Left cardiac atrium (tissue), 4 donors: ENCODE measurements at regions not wholly inside any gene's neighbourhood (a gene's known extent, or its start where the extent isn't known, plus 50 kb on each side); places are given as distances from the start of the nearest gene placed in this dataset.

Experiments used
- ATAC-seq, 2 donors: fragments of 200-7000 bp; cut with Tn5 transposase; one replicate each; pipeline ENCODE4 v1.9.1; 2020; ENCODE audit warnings: mild to moderate bottlenecking in 2 of 2, moderate library complexity in 2 of 2
- DNase-seq: peaks from one replicate; pipeline ENCODE4 v3.0.0-alpha.2; 2020
- intact Hi-C, 2 donors: fragments of 100-400 bp; cut with DNase I; formaldehyde crosslinking; loops; one replicate each; pipeline versions ENCODE4 v1.14.1 to v1.15.1; 2022 to 2023
- donor health status: DM: no; HTN: yes; CAD: no.
- donor health status: DM: no; HTN: yes; CAD: no; lungs with severe emphysema.
- donor health status: DM: yes; HTN: yes; CAD: no.
- donor health status: Dilated cardiomyopathy.

GRCh38 chr11:116207421-116208141, 565.2 kb downstream of the BUD13 start:
- intact Hi-C loops: no loop called here
- DNase-seq (no peak), ATAC-seq (peak in 1 of 2 donors; percentile 12)

- intact Hi-C loops: no loop called here
- DNase-seq: no peak
- ATAC-seq: no peak
Observed at GRCh38 chr11:116207019-116207418, 565.8 kb downstream of the BUD13 start.

- intact Hi-C loops: no loop called here
- ATAC-seq: no peak
Observed at GRCh38 chr11:116202922-116203321, 569.9 kb downstream of the BUD13 start.

GRCh38 chr11:116200564-116200963, 572.2 kb downstream of the BUD13 start:
- ATAC-seq: no peak
- intact Hi-C loops: no loop called here
- DNase-seq: no peak

More at GRCh38 chr11:116202922-116203321, 569.9 kb downstream of the BUD13 start:
- DNase-seq: no peak

GRCh38 chr11:116199182-116199581, 573.6 kb downstream of the BUD13 start:
- intact Hi-C loops: no loop called here
- no peak for DNase-seq
- peak; percentile 41 to 80 for ATAC-seq

DNA sequence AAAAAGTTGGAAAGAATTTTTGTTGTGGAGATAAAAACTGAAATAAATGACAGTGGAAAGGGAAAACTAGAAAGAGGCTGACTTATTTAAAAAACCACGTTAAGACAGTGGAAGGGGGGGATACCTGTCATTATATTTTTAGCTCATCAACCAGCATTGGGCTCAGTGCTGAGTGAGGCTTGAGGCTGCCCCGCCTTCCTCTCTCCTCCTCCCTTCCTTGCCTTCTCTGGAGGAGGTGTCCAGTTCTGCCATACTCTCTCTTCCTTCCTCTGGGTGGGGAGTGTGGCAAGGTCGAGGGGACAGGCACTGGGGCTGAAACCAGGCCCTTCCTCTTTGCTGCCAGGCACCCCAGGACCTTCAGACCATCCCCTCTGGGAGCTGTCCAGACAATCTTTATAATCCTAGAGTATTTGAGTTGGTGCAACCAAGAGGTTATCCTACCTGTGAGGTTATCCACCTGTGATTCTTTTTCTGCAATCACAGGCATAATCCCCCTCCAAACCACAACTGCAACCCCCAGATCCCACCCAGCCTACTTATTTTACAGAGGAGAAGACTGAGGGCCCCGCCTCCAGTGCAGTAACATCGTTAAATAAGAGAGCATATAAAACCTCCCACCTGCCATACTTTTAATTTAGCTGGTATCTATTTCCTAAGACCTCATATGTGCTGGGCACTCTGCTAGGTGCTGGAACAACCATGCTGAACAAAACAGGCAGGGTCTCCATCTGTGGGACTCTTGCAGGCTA, 578.5 kb downstream of the BUD13 start:
- peak in 1 of 2 donors; percentile 34 for ATAC-seq
- DNase-seq: no peak
- intact Hi-C loops: no loop called here

- no peak for DNase-seq
- peak; percentile 72 to 89 for ATAC-seq
- intact Hi-C loops: no loop called here
Observed at GRCh38 chr11:116193321-116194131, 579.3 kb downstream of the BUD13 start.

DNA sequence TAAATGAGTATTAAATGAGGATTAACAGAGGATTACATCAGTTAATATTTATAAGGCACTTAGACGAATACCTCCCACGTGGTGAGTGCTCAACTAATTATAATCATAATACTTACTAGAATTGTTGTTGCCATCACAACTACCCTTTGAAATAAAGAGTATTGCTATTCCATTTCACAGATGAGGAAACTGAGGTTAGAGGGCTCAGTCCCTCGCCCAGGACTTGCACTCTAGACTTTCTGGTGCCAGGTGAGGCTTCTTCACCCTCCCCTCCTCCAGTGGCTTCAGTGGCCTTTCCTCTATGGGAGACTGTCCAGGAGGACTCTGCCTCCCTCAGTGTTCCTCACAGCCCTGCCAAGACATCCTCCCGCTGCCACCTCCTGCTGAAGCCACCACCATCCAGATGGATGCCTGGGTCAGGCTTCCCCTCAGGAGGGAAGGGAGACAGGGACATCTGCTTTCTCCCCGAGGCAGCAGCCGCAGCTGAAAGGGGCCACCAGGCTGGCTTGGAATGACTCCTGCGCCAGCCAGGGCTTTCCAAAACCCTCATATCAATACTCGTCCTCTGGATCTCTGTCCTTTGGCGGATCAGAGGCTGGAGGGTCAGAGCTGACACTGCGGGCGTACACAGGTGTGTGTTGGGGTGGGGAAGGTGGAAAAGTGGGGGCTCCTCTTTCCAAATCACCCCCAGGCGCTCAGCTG, 580.1 kb downstream of the BUD13 start:
- intact Hi-C loops: no loop called here
- ATAC-seq (no peak), DNase-seq (no peak)

DNA sequence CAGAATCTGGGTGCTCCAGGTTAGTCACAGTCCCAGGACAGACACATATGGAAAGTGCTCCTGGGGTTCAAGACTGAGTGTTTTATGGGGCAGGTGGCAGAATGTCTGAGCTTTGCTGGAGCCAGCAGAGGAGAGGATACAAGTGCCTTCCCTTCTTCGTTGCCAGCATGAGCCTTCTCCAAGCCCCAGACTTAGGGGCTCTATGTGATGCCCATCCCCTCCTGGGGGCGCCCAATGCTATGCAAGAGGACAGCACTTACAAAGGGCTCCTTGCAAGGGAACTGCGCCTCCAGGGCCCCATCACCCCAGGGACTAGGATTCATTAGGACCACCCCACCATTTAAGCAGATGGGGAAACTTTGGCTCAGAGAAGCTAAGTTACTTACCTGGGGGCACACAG, 581.9 kb downstream of the BUD13 start:
- no peak for DNase-seq
- intact Hi-C loops: no loop called here
- ATAC-seq: no peak

DNA sequence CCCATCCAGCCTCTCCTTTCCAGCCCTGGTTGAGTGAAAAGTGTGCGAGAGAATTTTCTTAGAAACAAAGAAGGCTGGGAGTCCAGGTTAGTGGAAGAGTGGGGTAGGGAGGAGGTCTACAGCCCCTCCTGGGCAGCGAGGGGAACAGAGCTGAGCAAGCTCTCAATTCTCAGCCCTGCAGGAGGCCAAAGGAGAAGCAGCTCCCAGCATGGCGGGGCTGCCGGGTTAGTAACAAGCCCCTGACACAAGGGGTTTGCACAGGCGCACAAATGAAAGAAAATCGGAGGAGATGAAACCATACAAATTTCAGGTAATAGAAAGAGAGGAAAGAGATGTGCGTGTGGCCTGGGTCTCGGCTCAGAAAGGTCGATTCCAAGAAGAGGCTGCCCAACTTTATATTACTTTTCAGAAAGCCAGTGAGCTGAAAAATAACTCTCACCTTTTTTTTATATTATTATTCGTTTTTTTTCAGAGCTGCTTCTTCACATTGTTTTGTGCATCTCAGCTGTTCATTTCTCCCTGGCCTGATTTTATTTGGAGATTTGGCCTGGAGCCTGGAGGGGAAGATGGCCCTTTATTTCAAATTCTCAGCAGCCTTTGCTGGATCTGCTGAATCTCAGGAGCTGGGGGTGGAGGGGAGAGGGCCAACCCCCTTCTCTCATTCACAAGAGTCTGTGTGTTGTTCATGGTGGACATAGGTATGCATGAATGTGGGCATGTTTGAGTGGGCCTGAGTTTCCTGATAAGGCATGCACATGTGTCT, 583.2 kb downstream of the BUD13 start:
- ATAC-seq (no peak), DNase-seq (no peak)
- intact Hi-C loops: no loop called here

- ATAC-seq (no peak), DNase-seq (no peak)
Observed at GRCh38 chr11:116188350-116188749, 584.4 kb downstream of the BUD13 start.

GRCh38 chr11:116187026-116187425, 585.8 kb downstream of the BUD13 start:
- intact Hi-C loops: no loop called here
- ATAC-seq (no peak), DNase-seq (no peak)

More at GRCh38 chr11:116188350-116188749, 584.4 kb downstream of the BUD13 start:
- intact Hi-C loops: no loop called here

- DNase-seq (no peak), ATAC-seq (no peak)
Observed at GRCh38 chr11:116185551-116185950, 587.2 kb downstream of the BUD13 start.

DNA sequence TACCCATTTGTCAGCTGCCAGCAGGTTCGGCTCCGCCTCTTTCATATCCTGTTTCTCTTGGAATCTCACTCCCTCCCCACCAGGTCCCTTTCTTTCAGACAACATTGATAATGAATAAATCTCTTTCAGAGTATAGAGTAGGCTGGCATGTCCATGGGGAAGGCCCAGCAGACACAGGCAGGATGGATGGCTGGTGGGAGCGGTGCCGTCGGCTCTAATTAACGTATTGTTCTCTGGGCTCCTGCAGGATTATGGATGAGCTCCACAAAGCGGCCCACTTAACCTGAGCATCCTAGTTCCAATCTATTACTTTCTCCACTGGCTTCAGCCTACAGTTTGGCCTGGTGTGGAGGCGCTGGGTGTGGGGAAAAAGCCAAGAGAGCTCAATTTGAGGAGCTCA, 588.0 kb downstream of the BUD13 start:
- DNase-seq (no peak), ATAC-seq (no peak)
- intact Hi-C loops: no loop called here

More at GRCh38 chr11:116185551-116185950, 587.2 kb downstream of the BUD13 start:
- intact Hi-C loops: no loop called here

- no peak for DNase-seq
- ATAC-seq: no peak
- intact Hi-C loops: no loop called here
Observed at GRCh38 chr11:116182356-116182966, 590.3 kb downstream of the BUD13 start.

- intact Hi-C loops: no loop called here
- DNase-seq (no peak), ATAC-seq (peak in 1 of 2 donors; percentile 63)
Observed at GRCh38 chr11:116180806-116181600, 591.8 kb downstream of the BUD13 start.

DNA sequence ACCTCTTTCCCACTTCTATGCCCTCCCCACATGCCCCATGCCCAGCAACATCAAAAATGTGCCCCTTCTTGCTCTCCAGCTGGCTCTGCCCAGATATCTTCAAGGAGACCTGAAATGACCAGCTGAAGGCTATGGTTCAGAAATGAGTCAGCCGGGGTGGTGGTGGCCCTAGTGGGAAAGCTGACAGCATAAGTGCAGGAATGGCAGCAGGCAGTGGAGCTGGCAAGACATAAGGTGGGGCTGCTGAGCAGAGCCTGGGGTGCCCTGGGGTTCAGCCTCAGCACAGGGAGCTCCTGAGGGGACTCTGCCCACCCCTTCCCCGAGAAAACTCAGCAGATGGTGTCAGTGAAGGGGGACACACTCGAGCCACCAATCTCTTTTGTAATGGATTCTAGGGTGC, 593.4 kb downstream of the BUD13 start:
- DNase-seq (no peak), ATAC-seq (no peak)
- intact Hi-C loops: no loop called here
